GM23338 (cell line): ENCODE measurements at regions not wholly inside any gene's neighbourhood (a gene's known extent, or its start where the extent isn't known, plus 50 kb on each side); places are given as distances from the start of the nearest gene placed in this dataset.

Experiments
- CREB1 ChIP-seq: fragments of 250-450 bp; sonication (Bioruptor Pico); IDR thresholded peaks from 2 replicates; pipeline ENCODE4 v1.5.0; 2020; ENCODE audit warnings: low read depth, mild to moderate bottlenecking, moderate library complexity
- CTCF ChIP-seq, 2 experiments: fragments of 200-600 bp in 1 of 2; sonication (generic) in 1 of 2; conservative IDR thresholded peaks; 2 replicates each; pipeline versions ENCODE4 v1.5.1 to v1.6.1; 2016 to 2017; ENCODE audit warnings: antibody characterized with exemption in 2 of 2, low read depth in 2 of 2, mild to moderate bottlenecking in 2 of 2, moderate library complexity in 1 of 2
- ETS1 ChIP-seq: IDR thresholded peaks from 2 replicates; pipeline ENCODE4 v1.6.1; 2016; ENCODE audit warnings: antibody characterized with exemption
- EZH2 ChIP-seq: fragments of 200-600 bp; sonication (generic); IDR thresholded peaks from one replicate; pipeline ENCODE4 v1.8.0; 2017; ENCODE audit warnings: antibody characterized with exemption, mild to moderate bottlenecking, low read depth; ENCODE audit not compliant: unreplicated experiment
- EZH2phosphoT487 ChIP-seq: fragments of 200-600 bp; sonication (generic); IDR thresholded peaks from one replicate; pipeline ENCODE4 v1.8.1; 2018; ENCODE audit warnings: antibody characterized with exemption; ENCODE audit not compliant: unreplicated experiment
- JUNB ChIP-seq: IDR thresholded peaks from one replicate; pipeline ENCODE4 v1.6.1; 2016; ENCODE audit warnings: antibody characterized with exemption; ENCODE audit not compliant: unreplicated experiment
- NANOG ChIP-seq: IDR thresholded peaks from 2 replicates; pipeline ENCODE4 v1.6.1; 2016; ENCODE audit warnings: antibody characterized with exemption, borderline replicate concordance
- POLR2AphosphoS5 ChIP-seq: IDR thresholded peaks from 2 replicates; pipeline ENCODE4 v1.6.1; 2016; ENCODE audit warnings: antibody characterized with exemption, low read depth
- REST ChIP-seq: IDR thresholded peaks from one replicate; pipeline ENCODE4 v1.6.1; 2018; ENCODE audit warnings: antibody characterized with exemption; ENCODE audit not compliant: unreplicated experiment
- STAT1 ChIP-seq: IDR thresholded peaks from one replicate; pipeline ENCODE4 v1.6.1; 2016; ENCODE audit warnings: antibody characterized with exemption; ENCODE audit not compliant: unreplicated experiment
- ZNF114 ChIP-seq: fragments of 250-450 bp; sonication (Bioruptor Pico); IDR thresholded peaks from 2 replicates; pipeline ENCODE4 v1.5.0; 2020; ENCODE audit warnings: mild to moderate bottlenecking, moderate library complexity
- ZNF331 ChIP-seq: fragments of 250-450 bp; sonication (Bioruptor Pico); IDR thresholded peaks from 2 replicates; pipeline ENCODE4 v1.5.0; 2020; ENCODE audit warnings: low read depth, mild to moderate bottlenecking, moderate library complexity

GRCh38 chr20:51193066-51193772 is 170.3 kb upstream of the KCNG1 start:
- TF ChIP-seq REST, result no peak
- no peak for TF ChIP-seq EZH2
- no peak for TF ChIP-seq ETS1
- TF ChIP-seq CTCF (conservative IDR thresholded peaks at IDR 0.05; ENCODE audit: low read depth in 2 of 2), result no peak
- TF ChIP-seq EZH2phosphoT487, result no peak
- no peak for TF ChIP-seq POLR2AphosphoS5
- no peak for TF ChIP-seq CREB1
- no peak for TF ChIP-seq STAT1
- TF ChIP-seq ZNF331 (CRISPR knock-in tag), result no peak
- TF ChIP-seq ZNF114 (CRISPR knock-in tag), result no peak
- no peak for TF ChIP-seq JUNB
- TF ChIP-seq NANOG, result no peak
